Activated T-helper 1 cell treated with anti-CD3 and anti-CD28 coated beads, Interleukin-2, amount 50 U/mL, for 16 hours (primary cell): ENCODE measurements at regions not wholly inside any gene's neighbourhood (a gene's known extent, or its start where the extent isn't known, plus 50 kb on each side); places are given as distances from the start of the nearest gene placed in this dataset.
"Not testable (repeated sequence)": the region's sequence is repeated elsewhere in the genome, so short reads cannot be mapped to it uniquely, and the experiment has no call there.

Experiments used
- DNase-seq, 2 donors: peaks; one replicate each; pipeline ENCODE4 v3.0.0-alpha.2; 2020; ENCODE audit warnings: low read depth in 1 of 2, low spot score in 1 of 2

DNA sequence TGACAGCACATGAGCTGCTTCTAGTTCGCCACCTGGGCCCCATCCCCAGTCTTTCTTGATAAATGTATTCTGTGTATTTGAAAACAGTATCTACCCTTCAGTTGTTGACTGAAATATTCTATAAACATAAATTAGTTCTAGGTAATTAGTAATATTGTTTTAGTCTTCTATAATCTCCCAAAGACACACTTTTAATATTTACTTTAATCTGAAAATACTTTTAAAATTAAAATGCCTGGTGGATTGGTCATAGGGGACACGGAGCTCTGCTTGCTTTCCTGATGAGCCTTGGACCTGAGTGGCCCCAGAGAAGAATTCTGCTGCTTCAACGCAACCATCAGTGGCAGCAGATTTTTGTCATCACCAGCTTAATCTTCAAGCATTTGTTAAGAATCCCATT, 234.5 kb downstream of the THBS2 start:
- no peak for DNase-seq

DNA sequence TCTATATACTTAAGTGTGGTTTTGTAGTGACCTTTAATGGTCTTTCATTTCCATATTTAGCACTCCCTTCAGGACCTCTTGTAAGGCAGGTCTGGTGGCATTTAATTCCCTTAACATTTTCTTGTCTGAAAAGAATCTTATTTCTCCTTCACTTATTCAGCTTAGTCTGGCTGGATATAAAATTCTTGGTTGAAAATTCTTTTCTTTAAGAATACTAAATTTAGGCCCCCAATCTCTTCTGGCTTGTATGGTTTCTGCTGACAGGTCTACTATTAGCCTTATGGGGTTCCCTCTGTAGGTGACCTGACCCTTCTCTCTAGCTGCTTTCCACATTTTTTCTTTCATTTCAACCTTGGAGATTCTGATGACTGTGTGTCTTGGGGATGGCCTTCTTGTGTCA, 236.9 kb downstream of the THBS2 start:
- no peak for DNase-seq

DNA sequence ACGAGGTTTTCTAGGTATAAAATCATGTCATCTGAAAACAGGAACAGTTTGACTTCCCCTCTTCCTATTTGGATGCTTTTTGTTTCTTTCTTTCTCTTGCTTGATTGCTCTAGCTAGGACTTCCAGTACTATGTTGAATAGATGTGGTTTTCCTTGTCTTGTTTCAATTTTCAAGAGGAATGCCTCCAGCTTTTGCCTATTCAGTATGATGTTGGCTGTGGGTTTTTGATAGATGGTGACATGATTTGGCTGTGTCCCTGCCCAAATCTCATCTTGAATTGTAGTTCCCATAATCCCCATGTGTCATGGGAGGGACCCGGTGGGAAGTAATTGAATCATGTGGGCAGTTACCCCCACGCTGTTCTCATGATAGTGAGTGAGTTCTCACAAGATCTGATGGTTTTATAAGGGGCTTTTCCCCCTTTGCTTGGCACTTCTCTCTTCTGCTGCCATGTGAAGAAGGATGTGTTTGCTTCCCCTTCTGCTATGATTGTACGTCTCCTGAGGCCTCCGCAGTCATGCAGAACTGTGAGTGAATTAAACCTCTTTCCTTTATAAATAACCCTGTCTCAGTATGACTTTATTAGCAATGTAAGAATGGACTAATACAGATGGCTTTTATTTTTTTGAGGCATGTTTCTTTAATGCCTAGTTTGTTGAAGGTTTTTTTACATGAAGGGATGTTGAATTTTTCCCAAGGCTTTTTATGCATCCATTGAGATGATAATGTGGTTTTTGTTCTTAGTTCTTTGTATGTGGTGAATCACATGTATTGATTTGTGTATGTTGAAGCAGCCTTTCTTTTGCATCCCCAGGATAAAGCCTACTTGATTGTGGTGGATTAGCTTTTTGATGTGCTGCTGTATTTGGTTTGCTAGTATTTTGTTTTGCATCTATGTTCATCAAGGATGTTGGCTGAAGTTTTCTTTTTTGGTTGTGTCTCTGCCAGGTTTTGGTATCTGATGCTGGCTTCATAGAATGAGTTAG, 239.1 kb downstream of the THBS2 start:
- DNase-seq = no peak

DNA sequence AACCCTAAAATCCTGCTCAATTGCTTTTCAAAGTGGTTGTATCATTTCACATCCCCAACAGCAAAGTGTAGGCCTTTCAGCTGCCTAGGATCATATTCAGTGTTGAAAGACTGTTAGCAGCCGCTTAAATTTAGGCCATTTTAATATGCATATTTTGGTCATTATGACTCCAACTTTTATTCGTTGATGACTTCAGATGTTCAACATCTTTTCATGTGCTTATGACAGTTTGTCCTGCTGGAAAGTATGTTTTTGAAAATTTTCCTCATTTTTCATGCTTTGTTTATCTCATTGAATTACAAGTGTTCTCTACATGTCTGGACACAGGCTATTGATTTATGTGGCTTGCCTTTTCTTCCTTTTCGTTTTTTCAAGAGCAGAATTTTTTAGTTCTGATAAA, 244.0 kb downstream of the THBS2 start:
- no peak for DNase-seq

DNA sequence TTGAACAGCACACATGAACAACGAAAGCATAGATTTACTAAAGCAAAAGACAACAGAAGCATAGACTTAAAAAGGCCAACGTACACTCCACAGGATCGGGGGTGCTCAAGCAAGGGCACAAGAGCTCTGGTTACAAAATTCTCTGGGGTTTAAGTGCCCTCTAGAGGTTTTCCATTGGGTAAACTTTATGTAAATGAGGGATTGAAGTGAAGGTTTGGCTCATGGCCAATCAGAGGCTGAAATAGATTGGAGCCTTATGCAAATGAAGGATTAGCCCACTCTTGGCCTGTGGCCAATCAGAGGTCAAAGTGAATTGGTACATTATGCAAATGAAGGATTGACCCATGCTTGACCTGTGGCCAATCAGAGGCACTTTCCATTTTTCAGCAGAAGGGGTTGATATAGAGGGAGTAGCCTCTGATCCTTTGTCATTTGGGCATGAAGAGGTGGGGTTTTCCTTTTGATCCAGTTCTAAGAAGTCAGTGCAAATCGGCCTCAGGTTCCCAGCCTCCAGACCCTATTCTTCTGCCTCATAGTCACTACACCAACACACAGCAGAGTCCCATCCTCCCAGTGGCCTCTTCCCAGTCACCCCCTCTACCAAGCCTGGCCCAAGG, 244.9 kb downstream of the THBS2 start:
- no peak for DNase-seq

DNA sequence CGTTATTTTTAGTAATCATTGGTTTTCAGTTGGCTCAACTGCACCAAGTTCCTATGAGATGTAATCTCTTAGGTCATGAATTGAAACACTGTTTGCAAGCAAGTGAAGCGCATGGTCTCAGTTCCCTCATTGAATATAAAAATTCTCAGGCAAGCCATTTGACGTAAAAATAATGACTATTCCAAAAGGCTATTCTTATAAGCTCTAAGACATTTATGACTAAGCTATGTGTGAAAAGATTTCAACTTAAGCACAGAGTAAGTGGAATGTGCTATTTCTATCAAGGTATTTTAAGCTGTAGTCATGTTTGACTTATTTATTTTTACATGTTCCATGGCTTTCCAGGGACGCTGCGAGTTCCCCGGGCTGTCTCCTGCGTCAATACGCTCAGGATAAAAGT, 248.5 kb downstream of the THBS2 start:
- DNase-seq = no peak

DNA sequence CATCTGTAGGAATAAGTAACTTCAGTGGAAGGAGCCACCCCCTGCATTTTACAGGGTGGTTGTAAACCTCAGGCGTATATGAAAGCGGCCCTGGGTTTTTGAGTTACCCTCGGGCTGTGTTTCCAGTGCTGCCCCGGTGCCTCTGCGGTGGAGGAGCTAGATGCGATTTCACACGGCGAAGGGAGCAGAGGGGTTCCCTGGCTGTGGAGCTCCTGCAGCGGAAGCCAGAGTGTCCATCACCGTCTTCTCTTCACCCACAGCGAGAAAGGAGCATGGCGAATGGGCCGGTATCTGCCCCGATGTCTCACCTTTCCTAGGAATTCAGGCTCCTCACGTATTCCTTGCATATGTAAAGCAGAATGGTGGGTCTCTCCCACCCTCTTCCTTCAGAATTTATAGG, 253.6 kb downstream of the THBS2 start:
- no peak for DNase-seq

DNA sequence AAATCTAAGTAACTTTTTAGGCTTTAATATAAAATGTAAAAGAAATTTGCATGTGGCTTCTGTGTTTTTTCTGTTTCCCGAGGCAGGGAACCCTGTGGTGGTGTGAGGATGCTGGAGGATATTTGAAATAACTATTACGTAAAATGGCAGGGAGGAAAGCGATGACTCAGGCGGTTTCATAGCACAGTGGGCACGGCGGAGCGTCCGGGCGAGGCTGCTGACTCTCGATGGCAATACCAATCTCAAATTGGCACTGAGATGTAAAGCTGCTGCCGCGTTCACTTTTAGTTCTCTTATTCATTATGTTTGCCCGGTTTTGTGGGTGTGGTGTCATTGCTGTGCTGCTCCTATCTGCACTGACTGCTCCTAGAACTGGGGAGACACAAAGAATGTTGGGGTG, 254.3 kb downstream of the THBS2 start:
- no peak for DNase-seq

DNA sequence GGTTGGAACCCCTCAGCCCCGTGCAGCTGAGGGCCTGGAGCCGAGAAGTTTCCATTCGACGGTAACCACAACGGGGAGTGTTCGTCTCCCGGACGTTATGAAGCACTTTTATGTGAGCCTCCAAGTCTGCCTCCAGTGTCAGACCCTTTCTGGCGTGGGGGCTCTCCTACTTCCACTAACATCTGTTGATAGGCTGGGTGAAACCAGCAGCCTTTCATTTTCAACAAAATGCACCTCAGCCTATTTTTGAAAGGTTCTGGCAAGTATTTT, 257.4 kb downstream of the THBS2 start:
- no peak for DNase-seq

DNA sequence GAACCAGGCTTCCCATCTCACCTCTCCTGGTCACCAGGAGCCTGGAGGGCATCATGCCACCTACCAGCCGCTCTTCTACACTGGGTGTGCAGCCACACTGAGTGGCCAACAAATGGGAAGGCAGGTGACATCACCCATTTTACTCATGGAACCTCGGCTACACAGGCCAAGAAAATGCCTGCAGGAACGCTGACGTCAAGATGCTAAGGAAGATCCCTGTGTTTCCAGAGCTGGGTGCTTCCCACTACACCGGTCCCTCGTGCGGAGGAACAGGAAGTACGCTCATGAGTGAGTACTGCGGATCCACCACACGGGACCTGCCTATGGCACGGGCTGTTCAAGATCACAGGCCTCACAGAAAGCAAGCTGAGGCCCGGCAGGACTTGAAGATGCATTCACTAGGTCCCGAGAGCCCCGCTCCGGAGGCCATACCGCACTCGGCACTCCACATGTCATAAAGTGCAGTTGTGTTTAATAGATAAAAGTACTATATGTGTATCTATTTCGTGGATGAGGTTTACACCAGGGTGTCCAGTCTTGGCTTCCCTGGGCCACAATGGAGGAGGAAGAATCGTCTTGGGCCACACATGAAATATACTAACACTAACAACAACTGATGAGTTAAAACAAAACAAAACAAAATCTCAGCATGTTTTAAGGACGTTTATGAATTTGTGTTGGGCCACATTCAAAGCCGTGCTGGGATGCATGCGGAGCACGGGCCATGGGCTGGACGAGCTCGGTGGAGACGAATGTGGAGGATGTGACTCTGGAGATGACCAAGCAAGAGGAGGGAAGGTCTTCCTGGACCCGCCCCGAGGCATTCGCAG, 257.9 kb downstream of the THBS2 start:
- DNase-seq = no peak

DNA sequence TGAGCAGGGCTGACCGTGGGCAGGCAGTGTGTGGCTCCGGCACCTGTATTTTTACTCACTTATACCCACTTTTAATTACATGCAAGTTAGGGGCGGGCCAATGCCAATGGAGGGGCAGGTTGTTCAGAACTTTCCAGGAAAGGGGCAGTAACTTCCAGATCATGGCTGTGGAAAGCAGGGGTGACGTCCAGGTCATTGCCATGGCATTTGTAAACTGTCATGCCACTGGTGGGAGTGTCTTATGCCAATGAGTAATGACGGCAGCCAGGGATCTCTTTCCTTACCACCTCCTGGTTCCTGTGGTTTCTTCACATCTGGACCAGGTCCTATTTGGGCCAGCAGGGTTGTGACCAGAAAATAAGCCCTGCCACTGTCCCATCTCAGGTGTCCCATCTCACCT, 258.7 kb downstream of the THBS2 start:
- DNase-seq = no peak

DNA sequence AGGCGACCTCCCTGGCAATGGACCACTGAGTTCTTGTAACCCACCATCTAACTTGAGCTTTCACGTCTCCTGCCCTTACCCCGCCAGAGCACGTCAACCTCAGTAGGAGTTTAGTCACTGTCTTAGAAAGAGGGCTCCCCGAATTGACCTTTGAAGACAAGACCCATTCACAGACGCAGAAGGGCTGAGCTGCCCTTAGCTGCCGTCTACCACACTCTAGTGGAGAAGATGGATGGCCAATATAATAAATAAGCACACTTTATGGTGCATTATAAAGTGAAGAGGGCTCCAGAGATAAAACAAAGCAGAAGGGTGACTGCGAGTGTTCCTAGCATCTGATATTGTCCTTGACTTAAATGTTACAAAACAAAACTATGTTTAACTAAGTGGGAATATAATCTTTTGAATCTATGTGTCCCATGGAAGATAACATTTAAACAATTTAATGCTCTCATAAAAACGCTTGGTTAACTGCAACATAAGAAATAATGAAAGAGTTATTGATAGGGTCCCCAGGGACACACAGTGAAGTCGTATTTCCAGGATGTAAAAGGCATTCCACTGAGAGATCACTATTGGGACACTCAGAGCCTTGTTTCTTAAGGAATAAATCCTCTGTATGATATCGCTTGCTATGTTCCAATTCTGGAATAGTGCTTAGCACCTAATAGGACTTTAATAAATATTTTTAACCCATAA, 261.1 kb downstream of the THBS2 start:
- no peak for DNase-seq

DNA sequence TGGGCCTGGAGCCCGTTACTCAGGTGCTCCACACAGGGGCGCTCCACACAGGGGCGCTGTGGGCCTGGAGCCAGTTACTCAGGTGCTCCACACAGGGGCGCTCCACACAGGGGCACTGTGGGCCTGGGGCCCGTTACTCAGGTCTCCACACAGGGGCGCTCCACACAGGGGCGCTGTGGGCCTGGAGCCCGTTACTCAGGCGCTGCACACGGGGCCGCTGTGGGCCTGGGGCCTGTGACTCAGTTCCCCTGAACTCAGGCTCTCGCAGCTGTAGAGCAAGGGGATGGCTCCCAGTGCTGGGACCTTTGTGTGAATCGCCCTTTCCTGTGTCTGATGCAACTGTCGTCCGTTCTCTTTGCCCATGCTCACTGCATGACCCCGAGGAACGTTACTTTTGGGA, 262.0 kb downstream of the THBS2 start:
- not testable (repeated sequence) for DNase-seq

DNA sequence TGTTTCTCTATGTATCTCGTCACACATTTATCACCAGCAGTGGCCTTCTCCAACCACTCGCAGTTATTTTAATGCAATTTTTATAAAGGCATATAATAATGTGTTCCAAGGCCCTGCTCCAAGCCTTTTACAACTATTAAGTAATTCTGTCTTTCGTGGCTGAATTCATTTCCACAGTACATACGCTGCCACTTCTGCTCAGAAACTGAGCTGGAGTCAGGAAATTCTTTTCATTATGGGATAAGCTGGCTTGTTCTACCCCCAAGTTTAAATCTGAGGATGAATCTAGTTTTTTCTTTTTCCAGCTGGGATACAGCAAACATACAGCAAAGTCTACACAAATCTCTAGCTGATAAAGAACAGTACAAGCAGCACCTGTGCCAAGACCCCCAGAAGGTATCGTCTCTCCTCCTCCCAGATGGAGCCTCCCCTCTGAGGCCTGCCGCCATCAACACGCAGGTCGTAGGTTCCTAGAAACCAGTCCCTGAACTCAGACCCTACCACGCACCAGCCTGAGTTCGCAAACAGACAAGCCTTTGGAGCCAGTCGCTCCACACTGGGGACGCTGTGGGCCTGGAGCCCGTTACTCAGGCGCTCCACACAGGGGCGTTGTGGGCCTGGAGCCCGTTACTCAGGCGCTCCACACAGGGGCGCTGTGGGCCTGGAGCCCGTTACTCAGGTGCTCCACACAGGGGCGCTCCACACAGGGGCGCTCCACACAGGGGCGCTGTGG, 263.5 kb downstream of the THBS2 start:
- DNase-seq = no peak

DNA sequence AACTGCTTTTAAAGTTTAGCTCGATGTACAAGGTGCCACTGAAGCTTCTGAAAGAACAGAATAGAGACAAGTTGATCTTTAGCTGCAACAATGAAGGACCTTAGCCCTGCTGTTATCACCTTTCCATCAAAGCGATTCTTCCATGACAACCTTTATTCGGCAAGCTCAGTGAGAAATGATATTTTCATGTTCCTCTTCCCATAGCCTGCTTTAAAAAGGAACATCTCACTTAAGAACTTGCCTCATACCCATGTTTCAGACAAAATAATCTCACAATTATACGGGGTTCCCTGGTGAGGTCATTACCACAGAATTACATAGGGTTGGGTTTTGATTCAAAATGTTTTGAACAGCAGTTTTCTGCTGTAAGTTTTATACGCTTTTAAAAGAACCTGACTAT, 264.2 kb downstream of the THBS2 start:
- DNase-seq = no peak

DNA sequence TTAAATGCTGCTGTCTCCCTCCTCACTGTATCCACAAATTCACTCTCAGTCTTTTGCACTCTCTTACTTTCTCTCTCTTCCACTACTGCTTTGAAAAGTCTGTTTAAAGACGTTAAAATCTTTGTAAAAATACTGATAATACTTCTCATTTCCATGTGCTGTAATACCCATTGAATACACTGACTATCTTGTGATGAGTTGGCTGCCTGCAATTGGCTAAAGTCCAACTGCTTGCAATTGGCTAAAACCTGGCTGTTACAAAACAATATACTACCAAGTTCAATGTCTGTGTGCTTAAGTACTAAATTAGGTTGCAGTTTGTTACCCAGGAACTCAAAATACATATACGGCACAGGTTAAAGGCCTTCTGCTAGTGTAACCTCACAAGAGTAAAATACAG, 264.8 kb downstream of the THBS2 start:
- DNase-seq = no peak

DNA sequence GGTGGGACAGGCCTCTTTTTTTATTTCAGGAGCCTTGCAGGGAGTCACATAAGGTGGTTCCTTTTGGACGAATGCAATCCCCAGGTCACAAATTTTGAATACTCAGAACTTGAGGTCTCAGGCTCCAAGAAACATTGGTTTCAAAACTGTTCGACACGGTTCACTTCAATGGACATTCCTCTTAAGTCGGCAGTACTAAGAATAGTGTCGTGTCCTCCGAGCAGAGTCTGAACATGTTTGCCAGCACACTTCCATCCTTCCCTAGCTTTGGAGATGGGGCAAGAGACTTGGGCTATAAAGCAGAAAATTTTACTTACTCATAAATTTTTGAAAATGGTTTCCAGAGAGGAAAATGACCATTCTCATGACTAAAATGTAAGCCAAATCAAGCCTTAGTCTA, 265.4 kb downstream of the THBS2 start:
- no peak for DNase-seq

DNA sequence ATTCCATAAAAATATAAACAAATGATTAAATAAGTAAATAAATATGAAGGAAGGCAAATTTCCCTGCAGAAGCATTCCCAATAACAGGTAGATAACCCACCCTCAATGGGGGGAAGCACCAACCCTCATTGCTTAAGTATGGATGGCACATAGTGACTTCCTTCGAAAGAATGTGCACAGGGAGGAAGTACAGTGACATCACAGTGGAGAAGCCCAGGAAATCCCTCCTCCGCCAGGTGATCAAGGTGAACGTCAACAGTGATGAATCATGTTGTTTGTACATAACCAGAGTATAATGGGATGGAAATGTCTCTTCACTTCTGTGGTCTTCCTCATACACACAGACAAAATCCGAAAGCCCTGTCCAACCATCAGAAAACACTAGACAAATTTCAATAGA, 267.9 kb downstream of the THBS2 start:
- DNase-seq = no peak

DNA sequence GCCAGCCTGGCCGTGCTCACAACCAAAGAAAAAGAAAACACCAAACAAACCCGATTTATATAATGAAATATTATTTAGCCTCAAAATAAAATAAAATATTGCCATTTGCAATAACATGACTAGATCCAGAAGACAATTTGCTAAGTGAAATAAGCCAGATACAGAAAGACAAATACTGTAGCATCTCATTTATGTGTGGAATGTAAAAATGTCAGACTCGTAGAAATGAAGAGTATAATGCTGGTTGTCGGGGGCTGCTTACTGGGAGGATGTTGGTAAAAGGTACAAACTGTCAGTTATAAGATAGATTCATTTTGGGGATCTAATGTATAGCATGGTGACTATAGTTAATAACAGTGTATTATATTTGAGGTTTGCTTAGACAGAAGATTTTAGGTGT, 269.7 kb downstream of the THBS2 start:
- no peak for DNase-seq

DNA sequence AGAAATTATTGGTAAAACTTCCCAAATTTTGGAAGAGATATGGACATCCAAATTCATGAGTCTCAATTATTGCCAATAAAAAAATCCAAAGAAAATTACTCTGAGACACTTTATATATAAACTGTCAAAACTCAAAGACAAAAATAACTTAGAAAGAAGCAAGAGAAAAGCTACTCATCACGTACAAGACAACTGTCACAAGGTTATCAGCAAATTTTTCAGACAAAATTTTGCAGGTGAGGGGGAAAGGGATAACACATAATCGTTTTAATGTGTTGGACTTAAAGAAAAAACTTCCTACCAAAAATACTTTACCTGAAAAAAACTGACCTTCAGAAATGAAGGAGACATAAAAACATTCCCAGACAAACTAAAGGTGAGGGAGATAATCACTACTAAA, 272.5 kb downstream of the THBS2 start:
- DNase-seq = no peak

DNA sequence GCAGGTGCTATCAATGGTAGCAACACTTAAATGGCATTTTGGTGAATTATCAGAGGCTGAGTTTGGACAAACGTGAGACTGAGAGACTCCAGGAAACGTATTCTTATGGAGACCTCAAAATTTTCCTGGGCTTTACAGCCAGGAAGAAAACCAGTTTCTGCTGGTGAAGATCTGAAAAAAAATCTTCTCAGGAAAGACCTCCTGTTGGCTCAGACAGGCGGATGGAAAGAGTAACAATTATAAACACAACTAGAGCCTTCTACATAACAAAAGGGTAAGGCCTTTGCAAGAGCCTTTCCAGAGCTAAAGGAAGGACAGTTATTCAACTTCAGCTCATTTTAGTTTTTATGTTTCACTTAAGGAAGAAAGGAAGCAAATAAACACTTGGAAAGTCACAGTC, 274.4 kb downstream of the THBS2 start:
- DNase-seq = no peak
